DOHH2 (cell line): ENCODE measurements at regions not wholly inside any gene's neighbourhood (a gene's known extent, or its start where the extent isn't known, plus 50 kb on each side); places are given as distances from the start of the nearest gene placed in this dataset.

Experiments used
- H3F3A ChIP-seq: fragments of 200-600 bp; sonication (generic), shearing (Covaris generic); 2 replicates; pipeline ENCODE4 v1.6.0; 2016; ENCODE audit warnings: antibody characterized with exemption, mild to moderate bottlenecking; ENCODE audit not compliant: control insufficient read depth, insufficient read depth
- H3K27ac ChIP-seq: fragments of 200-600 bp; sonication (generic); 2 replicates; pipeline ENCODE4 v1.5.1; 2014; ENCODE audit warnings: low read depth, mild to moderate bottlenecking, low read length, moderate library complexity
- H3K27me3 ChIP-seq: fragments of 200-600 bp; sonication (generic); 2 replicates; pipeline ENCODE4 v1.6.1; 2014; ENCODE audit warnings: mild to moderate bottlenecking, low read length, mixed read lengths; ENCODE audit not compliant: control insufficient read depth
- H3K36me3 ChIP-seq: fragments of 200-600 bp; sonication (generic); 2 replicates; pipeline ENCODE4 v1.6.1; 2014; ENCODE audit warnings: mild to moderate bottlenecking, low read length, moderate library complexity, mixed read lengths; ENCODE audit not compliant: control insufficient read depth
- H3K4me1 ChIP-seq: fragments of 200-600 bp; sonication (generic); 2 replicates; pipeline ENCODE4 v1.6.1; 2014; ENCODE audit warnings: mild to moderate bottlenecking, low read length, mixed read lengths; ENCODE audit not compliant: control insufficient read depth
- H3K4me2 ChIP-seq: fragments of 200-600 bp; sonication (generic); 2 replicates; pipeline ENCODE4 v1.6.0; 2014; ENCODE audit warnings: mild to moderate bottlenecking, low read length, moderate library complexity
- H3K4me3 ChIP-seq: fragments of 200-600 bp; sonication (generic); 2 replicates; pipeline ENCODE4 v1.5.1; 2014; ENCODE audit warnings: mild to moderate bottlenecking, low read length, mixed read lengths
- H3K79me2 ChIP-seq: fragments of 200-600 bp; sonication (generic); 2 replicates; pipeline ENCODE4 v1.6.1; 2014; ENCODE audit warnings: mild to moderate bottlenecking, low read length, mixed read lengths; ENCODE audit not compliant: control insufficient read depth
- H3K9me2 ChIP-seq: fragments of 200-600 bp; sonication (generic); replicated peaks from 2 replicates; pipeline ENCODE4 v1.6.1; 2014; ENCODE audit warnings: mild to moderate bottlenecking, low read length, mixed read lengths; ENCODE audit not compliant: control insufficient read depth
- H3K9me3 ChIP-seq: fragments of 200-600 bp; sonication (generic); 2 replicates; pipeline ENCODE4 v1.6.1; 2014; ENCODE audit warnings: antibody characterized with exemption, low read length, mixed read lengths; ENCODE audit not compliant: control insufficient read depth, insufficient read depth
- H4K20me1 ChIP-seq: fragments of 200-600 bp; sonication (generic); 2 replicates; pipeline ENCODE4 v1.6.0; 2014; ENCODE audit warnings: low read depth, mild to moderate bottlenecking, antibody characterized with exemption, low read length, moderate library complexity; ENCODE audit not compliant: control insufficient read depth, insufficient read depth
- CTCF ChIP-seq: fragments of 200-600 bp; sonication (generic); IDR thresholded peaks from one replicate; pipeline ENCODE4 v1.5.1; 2014; ENCODE audit warnings: antibody characterized with exemption, mild to moderate bottlenecking, low read depth, low read length; ENCODE audit not compliant: poor library complexity, severe bottlenecking
- EZH2phosphoT487 ChIP-seq: fragments of 200-600 bp; sonication (generic); IDR thresholded peaks from 2 replicates; pipeline ENCODE4 v1.6.1; 2017; ENCODE audit warnings: borderline replicate concordance, mild to moderate bottlenecking, antibody characterized with exemption, low read length, moderate library complexity, mixed read lengths

- no peaks in the 10 kb centered on the region for H3K9me3 ChIP-seq
- no peaks in the 10 kb centered on the region for H3K36me3 ChIP-seq
- H3K4me2 ChIP-seq: no peak overlapping the region
- H3K27ac ChIP-seq: no peak overlapping the region
- H4K20me1 ChIP-seq: no peaks in the 10 kb centered on the region
- peaks cover 11% of the 10 kb centered on the region for H3K27me3 ChIP-seq
- no peaks in the 10 kb centered on the region for H3K9me2 ChIP-seq
- no peak for TF ChIP-seq EZH2phosphoT487
- H3K4me3 ChIP-seq: no peak overlapping the region
- no peaks in the 10 kb centered on the region for H3K4me1 ChIP-seq
- H3K79me2 ChIP-seq: no peaks in the 10 kb centered on the region
- no peaks in the 10 kb centered on the region for H3F3A ChIP-seq
Measured at GRCh38 chr3:107256963-107257362, 120.3 kb upstream of the CCDC54 start.

- Histone ChIP-seq H3K79me2 (no peaks in the 10 kb centered on the region), H3K36me3 (no peaks in the 10 kb centered on the region), H3K27ac (no peak overlapping the region), H3K27me3 (peaks cover 11% of the 10 kb centered on the region), H3K4me2 (no peak overlapping the region), H3K9me3 (no peaks in the 10 kb centered on the region), H3F3A (no peaks in the 10 kb centered on the region), H3K4me3 (no peak overlapping the region), H4K20me1 (no peaks in the 10 kb centered on the region), H3K9me2 (no peaks in the 10 kb centered on the region), H3K4me1 (no peaks in the 10 kb centered on the region)
- TF ChIP-seq CTCF: no peak
- no peak for TF ChIP-seq EZH2phosphoT487
Measured at GRCh38 chr3:107258300-107258699, 118.9 kb upstream of the CCDC54 start.

GRCh38 chr3:107260207-107260606 is 117.0 kb upstream of the CCDC54 start:
- no peaks in the 10 kb centered on the region for H3K9me2 ChIP-seq
- no peak overlapping the region for H3K27ac ChIP-seq
- H3K36me3 ChIP-seq: no peaks in the 10 kb centered on the region
- H3K4me3 ChIP-seq: no peak overlapping the region
- no peaks in the 10 kb centered on the region for H3K4me1 ChIP-seq
- no peak for TF ChIP-seq CTCF
- no peak for TF ChIP-seq EZH2phosphoT487
- no peaks in the 10 kb centered on the region for H3F3A ChIP-seq
- H4K20me1 ChIP-seq: no peaks in the 10 kb centered on the region
- H3K79me2 ChIP-seq: no peaks in the 10 kb centered on the region
- no peak overlapping the region for H3K4me2 ChIP-seq
- peaks cover 11% of the 10 kb centered on the region for H3K27me3 ChIP-seq
- H3K9me3 ChIP-seq: no peaks in the 10 kb centered on the region

GRCh38 chr3:107263269-107264021 is 113.8 kb upstream of the CCDC54 start:
- no peaks in the 10 kb centered on the region for H3K4me1 ChIP-seq
- no peak for TF ChIP-seq EZH2phosphoT487
- TF ChIP-seq CTCF: no peak
- no peaks in the 10 kb centered on the region for H4K20me1 ChIP-seq
- H3F3A ChIP-seq: no peaks in the 10 kb centered on the region
- no peak overlapping the region for H3K4me2 ChIP-seq
- no peak overlapping the region for H3K27ac ChIP-seq
- H3K4me3 ChIP-seq: no peak overlapping the region
- no peaks in the 10 kb centered on the region for H3K9me3 ChIP-seq
- H3K36me3 ChIP-seq: no peaks in the 10 kb centered on the region
- H3K79me2 ChIP-seq: no peaks in the 10 kb centered on the region
- no peaks in the 10 kb centered on the region for H3K9me2 ChIP-seq
- H3K27me3 ChIP-seq: peaks cover 9% of the 10 kb centered on the region
